Right lobe of liver (tissue), 4 donors: ENCODE measurements at regions not wholly inside any gene's neighbourhood (a gene's known extent, or its start where the extent isn't known, plus 50 kb on each side); places are given as distances from the start of the nearest gene placed in this dataset.

Experiments
- POLR2A ChIP-seq: fragments of 450-650 bp; IDR thresholded peaks from one replicate; pipeline ENCODE4 v1.6.1; 2017; ENCODE audit warnings: antibody characterized with exemption, mild to moderate bottlenecking
- TF ChIP-seq, protein P1 (sequence below), 4 donors: fragments of 200-600 bp in 3 of 4; fragments of 450-650 bp in 1 of 4; IDR thresholded peaks; one replicate each; pipeline versions ENCODE4 v1.5.1 to v1.8.0; 2016 to 2022; ENCODE audit warnings: antibody characterized with exemption in 4 of 4, mild to moderate bottlenecking in 2 of 4
- donor health status: DM: no; HTN: no; CAD: no.
- donor health status: DM: no; HTN: no; CAD: no.
- donor health status: DM: no; HTN: yes; CAD: no.

DNA sequence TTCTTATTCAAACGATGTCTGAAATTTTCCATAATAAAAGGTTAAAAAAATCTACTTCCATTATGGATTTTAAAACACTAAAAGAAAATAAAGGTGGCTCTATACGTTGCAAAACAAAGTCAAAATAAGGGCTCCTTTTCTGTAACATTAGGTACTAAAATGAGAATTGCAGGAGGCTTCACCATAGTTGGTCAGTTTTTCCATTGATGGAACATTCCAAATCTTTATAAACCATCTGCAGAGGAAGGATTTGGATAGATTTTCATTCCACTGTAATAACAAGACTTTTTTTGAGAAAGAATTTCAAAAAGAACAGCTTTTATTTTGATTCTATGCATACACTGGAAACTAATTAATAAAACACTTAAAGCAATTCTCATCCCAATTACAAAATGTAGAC lies 145.6 kb downstream of the LURAP1L start:
- no peak for TF ChIP-seq POLR2A
- TF ChIP-seq, protein P1, sequence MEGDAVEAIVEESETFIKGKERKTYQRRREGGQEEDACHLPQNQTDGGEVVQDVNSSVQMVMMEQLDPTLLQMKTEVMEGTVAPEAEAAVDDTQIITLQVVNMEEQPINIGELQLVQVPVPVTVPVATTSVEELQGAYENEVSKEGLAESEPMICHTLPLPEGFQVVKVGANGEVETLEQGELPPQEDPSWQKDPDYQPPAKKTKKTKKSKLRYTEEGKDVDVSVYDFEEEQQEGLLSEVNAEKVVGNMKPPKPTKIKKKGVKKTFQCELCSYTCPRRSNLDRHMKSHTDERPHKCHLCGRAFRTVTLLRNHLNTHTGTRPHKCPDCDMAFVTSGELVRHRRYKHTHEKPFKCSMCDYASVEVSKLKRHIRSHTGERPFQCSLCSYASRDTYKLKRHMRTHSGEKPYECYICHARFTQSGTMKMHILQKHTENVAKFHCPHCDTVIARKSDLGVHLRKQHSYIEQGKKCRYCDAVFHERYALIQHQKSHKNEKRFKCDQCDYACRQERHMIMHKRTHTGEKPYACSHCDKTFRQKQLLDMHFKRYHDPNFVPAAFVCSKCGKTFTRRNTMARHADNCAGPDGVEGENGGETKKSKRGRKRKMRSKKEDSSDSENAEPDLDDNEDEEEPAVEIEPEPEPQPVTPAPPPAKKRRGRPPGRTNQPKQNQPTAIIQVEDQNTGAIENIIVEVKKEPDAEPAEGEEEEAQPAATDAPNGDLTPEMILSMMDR (IDR thresholded peaks at IDR 0.05): no peak
